Smooth muscle cell (in vitro differentiated cells): ENCODE measurements at regions not wholly inside any gene's neighbourhood (a gene's known extent, or its start where the extent isn't known, plus 50 kb on each side); places are given as distances from the start of the nearest gene placed in this dataset.
"Not testable (repeated sequence)": the region's sequence is repeated elsewhere in the genome, so short reads cannot be mapped to it uniquely, and the experiment has no call there.

ENCODE experiments used
- DNase-seq: peaks from one replicate; lab custom pipeline; 2025; ENCODE audit not compliant: unreplicated experiment; lab: John Stamatoyannopoulos, UW
- H2AFZ ChIP-seq: fragments of 200-600 bp; sonication (generic); 2 replicates; pipeline ENCODE4 v1.6.0; 2016; ENCODE audit warnings: antibody characterized with exemption, low read depth, mild to moderate bottlenecking
- H3F3A ChIP-seq: fragments of 200-600 bp; sonication (generic); 2 replicates; pipeline ENCODE4 v1.6.0; 2017; ENCODE audit warnings: antibody characterized with exemption, low read depth
- H3K27ac ChIP-seq: fragments of 200-600 bp; sonication (generic); 2 replicates; pipeline ENCODE4 v1.5.1; 2016; ENCODE audit warnings: low read depth, mild to moderate bottlenecking
- H3K27me3 ChIP-seq: fragments of 200-600 bp; sonication (generic); 2 replicates; pipeline ENCODE4 v1.6.1; 2016; ENCODE audit warnings: low read depth, mild to moderate bottlenecking
- H3K36me3 ChIP-seq: fragments of 200-600 bp; sonication (generic); 2 replicates; pipeline ENCODE4 v1.5.1; 2016; ENCODE audit warnings: low read depth
- H3K4me1 ChIP-seq: fragments of 200-600 bp; sonication (generic); 2 replicates; pipeline ENCODE4 v1.5.1; 2016; ENCODE audit warnings: low read depth
- H3K4me2 ChIP-seq: fragments of 200-600 bp; sonication (generic); 2 replicates; pipeline ENCODE4 v1.6.0; 2016; ENCODE audit warnings: mild to moderate bottlenecking
- H3K4me3 ChIP-seq: fragments of 200-600 bp; sonication (generic); 2 replicates; pipeline ENCODE4 v1.5.1; 2016; ENCODE audit warnings: mild to moderate bottlenecking
- H3K79me2 ChIP-seq: fragments of 200-600 bp; sonication (generic); 2 replicates; pipeline ENCODE4 v1.6.0; 2016; ENCODE audit warnings: low read depth, mild to moderate bottlenecking
- H3K9ac ChIP-seq: fragments of 200-600 bp; sonication (generic); 2 replicates; pipeline ENCODE4 v1.6.0; 2016; ENCODE audit warnings: low read depth
- H3K9me3 ChIP-seq: fragments of 200-600 bp; sonication (generic); replicated peaks from 2 replicates; pipeline ENCODE4 v1.5.1; 2016; ENCODE audit warnings: low read depth
- H4K20me1 ChIP-seq: fragments of 200-600 bp; sonication (generic); 2 replicates; pipeline ENCODE4 v1.6.0; 2016; ENCODE audit warnings: low read depth
- CTCF ChIP-seq: fragments of 200-600 bp; sonication (generic); IDR thresholded peaks from 2 replicates; pipeline ENCODE4 v1.5.1; 2017; ENCODE audit warnings: borderline replicate concordance, mild to moderate bottlenecking, antibody characterized with exemption; ENCODE audit not compliant: insufficient read depth, poor library complexity, severe bottlenecking
- WGBS: methylation state at CpG from one replicate; pipeline ENCODE4 v1.1.7; 2016; ENCODE audit warnings: low lambda C conversion rate; 5-methylcytosine and 5-hydroxymethylcytosine counted together

GRCh38 chr1:234825498-234826165 is 215.7 kb upstream of the IRF2BP2 start:
- H2AFZ ChIP-seq: no peak overlapping the region

GRCh38 chr1:234824836-234825235 is 214.9 kb upstream of the IRF2BP2 start:
- not testable (repeated sequence) for H4K20me1 ChIP-seq, H3K27me3 ChIP-seq, H3K79me2 ChIP-seq, H3K9me3 ChIP-seq, H3K4me2 ChIP-seq, DNase-seq, H3K4me3 ChIP-seq, H3K27ac ChIP-seq, H3K9ac ChIP-seq, H3K4me1 ChIP-seq, H3K36me3 ChIP-seq, H2AFZ ChIP-seq, H3F3A ChIP-seq
- WGBS: 98% methylated on average over 7 of the region's 7 CpGs

More at GRCh38 chr1:234825498-234826165, 215.7 kb upstream of the IRF2BP2 start:
- H3K36me3 ChIP-seq: no peaks in the 10 kb centered on the region
- no peak for TF ChIP-seq CTCF
- WGBS: 72% methylated on average over 7 of the region's 7 CpGs
- no peaks in the 10 kb centered on the region for H4K20me1 ChIP-seq
- no peak overlapping the region for H3K4me2 ChIP-seq
- no peak for DNase-seq
- no peak overlapping the region for H3K27ac ChIP-seq
- no peaks in the 10 kb centered on the region for H3K9me3 ChIP-seq
- no peak overlapping the region for H3K9ac ChIP-seq
- H3K79me2 ChIP-seq: no peaks in the 10 kb centered on the region
- H3K4me1 ChIP-seq: no peaks in the 10 kb centered on the region
- no peaks in the 10 kb centered on the region for H3K27me3 ChIP-seq
- H3F3A ChIP-seq: no peaks in the 10 kb centered on the region
- no peak overlapping the region for H3K4me3 ChIP-seq

GRCh38 chr1:234823191-234824176 is 213.5 kb upstream of the IRF2BP2 start:
- no peak overlapping the region for H3K4me3 ChIP-seq
- H2AFZ ChIP-seq: no peak overlapping the region
- 88% methylated on average over 16 of the region's 16 CpGs for WGBS
- H3K36me3 ChIP-seq: no peaks in the 10 kb centered on the region
- no peak for TF ChIP-seq CTCF
- H3K9me3 ChIP-seq: no peaks in the 10 kb centered on the region
- no peak overlapping the region for H3K4me2 ChIP-seq
- H4K20me1 ChIP-seq: no peaks in the 10 kb centered on the region
- DNase-seq: no peak
- H3K79me2 ChIP-seq: no peaks in the 10 kb centered on the region
- no peak overlapping the region for H3K27ac ChIP-seq
- no peaks in the 10 kb centered on the region for H3K27me3 ChIP-seq
- no peak overlapping the region for H3K9ac ChIP-seq
- no peaks in the 10 kb centered on the region for H3K4me1 ChIP-seq
- H3F3A ChIP-seq: no peaks in the 10 kb centered on the region

- no peaks in the 10 kb centered on the region for H3F3A ChIP-seq
- H3K9me3 ChIP-seq: no peaks in the 10 kb centered on the region
- WGBS: 97% methylated on average over 6 of the region's 6 CpGs
- H3K27me3 ChIP-seq: no peaks in the 10 kb centered on the region
- TF ChIP-seq CTCF: no peak
- no peaks in the 10 kb centered on the region for H3K4me1 ChIP-seq
- no peak for DNase-seq
- no peak overlapping the region for H3K27ac ChIP-seq
- H4K20me1 ChIP-seq: no peaks in the 10 kb centered on the region
- H2AFZ ChIP-seq: no peak overlapping the region
- no peak overlapping the region for H3K4me3 ChIP-seq
- no peak overlapping the region for H3K9ac ChIP-seq
- no peaks in the 10 kb centered on the region for H3K79me2 ChIP-seq
- H3K4me2 ChIP-seq: no peak overlapping the region
- no peaks in the 10 kb centered on the region for H3K36me3 ChIP-seq
Observed at GRCh38 chr1:234821840-234822239, 211.9 kb upstream of the IRF2BP2 start.
